Right lobe of liver (tissue), 4 donors: ENCODE measurements at regions not wholly inside any gene's neighbourhood (a gene's known extent, or its start where the extent isn't known, plus 50 kb on each side); places are given as distances from the start of the nearest gene placed in this dataset.

ENCODE experiments used
- CTCF ChIP-seq, 4 donors: fragments of 200-600 bp in 3 of 4; fragments of 450-650 bp in 1 of 4; IDR thresholded peaks; one replicate each; pipeline versions ENCODE4 v1.5.1 to v1.8.0; 2016 to 2022; ENCODE audit warnings: antibody characterized with exemption in 4 of 4, mild to moderate bottlenecking in 2 of 4
- POLR2A ChIP-seq: fragments of 450-650 bp; IDR thresholded peaks from one replicate; pipeline ENCODE4 v1.6.1; 2017; ENCODE audit warnings: antibody characterized with exemption, mild to moderate bottlenecking
- donor health status: DM: no; HTN: no; CAD: no.
- donor health status: DM: no; HTN: no; CAD: no.
- donor health status: DM: no; HTN: yes; CAD: no.

DNA sequence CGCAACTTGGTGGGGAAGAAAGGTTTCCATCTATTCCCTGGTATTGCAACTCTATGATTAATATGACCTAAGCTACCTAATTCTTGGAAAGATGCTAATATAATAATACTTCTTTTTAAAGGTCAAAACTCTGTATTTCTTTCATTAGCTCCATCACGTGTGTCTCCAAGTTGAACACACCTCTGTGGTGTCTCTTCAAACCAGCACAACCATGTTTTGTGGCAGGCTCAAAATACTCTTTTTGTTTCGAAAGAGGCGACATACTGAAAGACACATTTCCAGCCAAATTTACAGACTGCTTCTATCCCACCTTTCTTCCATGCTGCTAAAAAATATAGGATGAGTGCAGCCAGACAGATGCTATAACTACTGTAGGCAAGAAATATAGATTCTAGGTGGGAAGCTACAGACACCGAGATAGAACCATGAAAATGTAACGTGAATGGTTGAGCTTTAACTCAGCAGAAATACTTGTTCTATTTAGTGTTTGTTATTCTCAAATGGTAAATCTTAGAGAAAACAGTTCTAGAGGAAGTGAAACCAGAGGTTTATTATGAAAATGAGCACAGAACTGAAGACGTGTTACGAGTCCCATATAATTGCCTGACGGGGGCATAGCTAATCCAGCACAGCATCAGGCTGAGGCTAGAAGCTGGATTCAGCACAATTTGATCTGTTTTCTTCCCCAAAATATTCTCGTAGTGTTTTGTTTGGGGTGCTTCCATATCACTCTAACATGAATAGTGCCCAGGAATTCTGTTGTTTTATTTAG lies 991.5 kb upstream of the FANCL start:
- TF ChIP-seq POLR2A (no peak), CTCF (IDR thresholded peaks at IDR 0.05) (no peak)
